H9 (cell line): ENCODE measurements at regions not wholly inside any gene's neighbourhood (a gene's known extent, or its start where the extent isn't known, plus 50 kb on each side); places are given as distances from the start of the nearest gene placed in this dataset.

Experiments used
- DNase-seq: peaks from one replicate; pipeline ENCODE4 v3.0.0-alpha.2; 2017
- H2AFZ ChIP-seq: one replicate; pipeline ENCODE4 v1.6.1; 2013; ENCODE audit warnings: mild to moderate bottlenecking, low read length, control low read depth, moderate library complexity
- H2AK5ac ChIP-seq: 2 replicates; pipeline ENCODE4 v1.6.1; 2013; ENCODE audit warnings: low read length, control low read depth, mixed read lengths; ENCODE audit not compliant: insufficient read length
- H2BK120ac ChIP-seq: one replicate; pipeline ENCODE4 v1.6.1; 2013; ENCODE audit warnings: low read depth, mild to moderate bottlenecking, low read length, control low read depth, inconsistent platforms; ENCODE audit not compliant: poor library complexity, severe bottlenecking
- H2BK12ac ChIP-seq: 2 replicates; pipeline ENCODE4 v1.6.1; 2013; ENCODE audit warnings: low read length, control low read depth, mixed read lengths, low read depth; ENCODE audit not compliant: insufficient read length
- H2BK15ac ChIP-seq: 2 replicates; pipeline ENCODE4 v1.6.1; 2013; ENCODE audit warnings: low read depth, low read length, control low read depth
- H2BK20ac ChIP-seq: one replicate; pipeline ENCODE4 v1.6.1; 2013; ENCODE audit warnings: low read depth, mild to moderate bottlenecking, low read length, control low read depth, inconsistent platforms; ENCODE audit not compliant: poor library complexity, severe bottlenecking
- H2BK5ac ChIP-seq: 2 replicates; pipeline ENCODE4 v1.6.1; 2013; ENCODE audit warnings: low read length, control low read depth, mixed read lengths; ENCODE audit not compliant: insufficient read length
- H3K14ac ChIP-seq: 2 replicates; pipeline ENCODE4 v1.6.1; 2013; ENCODE audit warnings: low read length, control low read depth; ENCODE audit not compliant: insufficient read depth
- H3K18ac ChIP-seq: 2 replicates; pipeline ENCODE4 v1.6.1; 2013; ENCODE audit warnings: low read depth, mild to moderate bottlenecking, mixed read lengths, low read length, control low read depth; ENCODE audit not compliant: insufficient read length
- H3K23ac ChIP-seq: 2 replicates; pipeline ENCODE4 v1.6.1; 2013; ENCODE audit warnings: low read length, control low read depth, mixed read lengths, low read depth; ENCODE audit not compliant: insufficient read length
- H3K23me2 ChIP-seq: 2 replicates; pipeline ENCODE4 v1.6.1; 2013; ENCODE audit warnings: low read depth, mild to moderate bottlenecking, mixed read lengths, low read length, control low read depth; ENCODE audit not compliant: insufficient read length, poor library complexity, severe bottlenecking
- H3K27ac ChIP-seq: 2 replicates; pipeline ENCODE4 v1.5.1; 2013; ENCODE audit warnings: low read length, control low read depth, mixed read lengths, low read depth; ENCODE audit not compliant: insufficient read length
- H3K27me3 ChIP-seq: 2 replicates; pipeline ENCODE4 v1.6.1; 2013; ENCODE audit warnings: low read length, control low read depth, inconsistent platforms; ENCODE audit not compliant: insufficient read depth
- H3K4ac ChIP-seq: 2 replicates; pipeline ENCODE4 v1.6.1; 2013; ENCODE audit warnings: low read depth, mild to moderate bottlenecking, control low read depth, inconsistent platforms, low read length, moderate library complexity
- H3K4me1 ChIP-seq: 2 replicates; pipeline ENCODE4 v1.6.1; 2013; ENCODE audit warnings: low read length, control low read depth, inconsistent platforms; ENCODE audit not compliant: insufficient read depth
- H3K4me2 ChIP-seq: 2 replicates; pipeline ENCODE4 v1.6.1; 2013; ENCODE audit warnings: low read length, control low read depth, mixed read lengths; ENCODE audit not compliant: insufficient read length, insufficient read depth
- H3K56ac ChIP-seq: 2 replicates; pipeline ENCODE4 v1.6.1; 2013; ENCODE audit warnings: low read depth, mild to moderate bottlenecking, mixed read lengths, low read length, control low read depth; ENCODE audit not compliant: insufficient read length
- H3K79me1 ChIP-seq: 2 replicates; pipeline ENCODE4 v1.6.1; 2013; ENCODE audit warnings: low read depth, mild to moderate bottlenecking, moderate library complexity, low read length, control low read depth, inconsistent platforms; ENCODE audit not compliant: insufficient read depth, poor library complexity, severe bottlenecking
- H3K79me2 ChIP-seq: 2 replicates; pipeline ENCODE4 v1.6.1; 2013; ENCODE audit warnings: low read length, control low read depth, inconsistent platforms; ENCODE audit not compliant: insufficient read depth
- H3K9ac ChIP-seq: 2 replicates; pipeline ENCODE4 v1.6.1; 2013; ENCODE audit warnings: low read length, control low read depth, mixed read lengths; ENCODE audit not compliant: insufficient read length; ENCODE audit errors: extremely low read depth
- H3K9me3 ChIP-seq: one replicate; pipeline ENCODE4 v1.6.1; 2013; ENCODE audit warnings: low read depth, low read length, inconsistent platforms; ENCODE audit not compliant: control insufficient read depth
- H3T11ph ChIP-seq: one replicate; pipeline ENCODE4 v1.6.1; 2013; ENCODE audit warnings: mild to moderate bottlenecking, low read length, control low read depth, inconsistent platforms
- H4K20me1 ChIP-seq: one replicate; pipeline ENCODE4 v1.6.1; 2013; ENCODE audit not compliant: control insufficient read depth, insufficient read length, insufficient read depth
- H4K5ac ChIP-seq: 2 replicates; pipeline ENCODE4 v1.6.1; 2013; ENCODE audit warnings: low read depth, mild to moderate bottlenecking, mixed read lengths, low read length, control low read depth; ENCODE audit not compliant: insufficient read length
- H4K8ac ChIP-seq: replicated peaks from 2 replicates; pipeline ENCODE4 v1.6.1; 2013; ENCODE audit warnings: low read length, control low read depth, mixed read lengths, low read depth; ENCODE audit not compliant: insufficient read length
- H4K91ac ChIP-seq: 2 replicates; pipeline ENCODE4 v1.6.1; 2013; ENCODE audit warnings: low read depth, mild to moderate bottlenecking, moderate library complexity, mixed read lengths, low read length, control low read depth; ENCODE audit not compliant: insufficient read length
- H3K27ac Mint-ChIP-seq, 3 experiments: 2 replicates in 2 of 3; 3 replicates in 1 of 3; pipeline ENCODE4 v1.8.0; 2020 to 2021; ENCODE audit warnings: mixed read lengths in 3 of 3, mild to moderate bottlenecking in 1 of 3, moderate library complexity in 1 of 3
- H3K27me3 Mint-ChIP-seq: 2 replicates; pipeline ENCODE4 v1.8.0; 2021; ENCODE audit warnings: low read depth, mild to moderate bottlenecking, moderate library complexity, mixed read lengths
- H3K36me3 Mint-ChIP-seq, 3 experiments: 2 replicates in 2 of 3; 3 replicates in 1 of 3; pipeline ENCODE4 v1.8.0; 2020 to 2021; ENCODE audit warnings: low read depth in 3 of 3, mixed read lengths in 3 of 3; ENCODE audit not compliant: insufficient read depth in 1 of 3
- H3K4me1 Mint-ChIP-seq, 2 experiments: 2 replicates each; pipeline ENCODE4 v1.8.0; 2020; ENCODE audit warnings: mixed read lengths in 2 of 2
- H3K4me3 Mint-ChIP-seq, 2 experiments: 2 replicates in 1 of 2; 3 replicates in 1 of 2; pipeline ENCODE4 v1.8.0; 2020 to 2021; ENCODE audit warnings: mild to moderate bottlenecking in 2 of 2, mixed read lengths in 2 of 2, moderate library complexity in 1 of 2
- H3K9me3 Mint-ChIP-seq, 2 experiments: 2 replicates in 1 of 2; 3 replicates in 1 of 2; pipeline ENCODE4 v1.8.0; 2020; ENCODE audit warnings: mild to moderate bottlenecking in 2 of 2, mixed read lengths in 2 of 2, moderate library complexity in 1 of 2
- CTCF ChIP-seq: fragments of 200-600 bp; sonication (generic); conservative IDR thresholded peaks from 3 replicates; pipeline ENCODE4 v1.8.0; 2021; ENCODE audit warnings: antibody characterized with exemption, mild to moderate bottlenecking
- WGBS: extraction: QIAGEN DNeasy Blood & Tissue Kit; methylation state at CpG from one replicate; pipeline ENCODE4 v1.1.7; 2013; ENCODE audit warnings: missing lambda C conversion rate, low lambda C conversion rate, mixed read lengths; ENCODE audit not compliant: insufficient read length; ENCODE audit errors: extremely low coverage; 5-methylcytosine and 5-hydroxymethylcytosine counted together

- Histone ChIP-seq H2BK20ac (no peak overlapping the region), H4K91ac (no peak overlapping the region), H3K4me2 (no peak overlapping the region), H4K5ac (no peak overlapping the region), H3K56ac (no peak overlapping the region), H2AK5ac (no peak overlapping the region), H3K79me2 (no peaks in the 10 kb centered on the region), H2BK15ac (no peak overlapping the region), H3K18ac (no peak overlapping the region), H4K8ac (no peak overlapping the region), H2BK12ac (no peak overlapping the region), H3K23ac (no peak overlapping the region), H2BK5ac (no peak overlapping the region), H3K14ac (no peak overlapping the region), H4K20me1 (no peaks in the 10 kb centered on the region), H3K23me2 (no peaks in the 10 kb centered on the region), H3K4me1 (no peaks in the 10 kb centered on the region), H2BK120ac (no peak overlapping the region), H2AFZ (no peak overlapping the region), H3K9ac (no peak overlapping the region), H3K4ac (no peak overlapping the region), H3T11ph (no peak overlapping the region), H3K79me1 (no peaks in the 10 kb centered on the region), H3K27ac (no peak overlapping the region), H3K9me3 (no peaks in the 10 kb centered on the region), H3K27me3 (no peaks in the 10 kb centered on the region)
- Mint-ChIP-seq H3K4me3 (no peak overlapping the region), H3K9me3 (peaks cover 2 to 3% of the 10 kb centered on the region in 2 experiments; a peak in 1 of 5 replicates), H3K27me3 (no peaks in the 10 kb centered on the region), H3K36me3 (no peaks in the 10 kb centered on the region), H3K4me1 (no peaks in the 10 kb centered on the region), H3K27ac (no peak overlapping the region)
- DNase-seq = no peak
- TF ChIP-seq CTCF = no peak
- no CpG with 5 or more reads among the region's 7 CpGs for WGBS
Observed at GRCh38 chr10:106254071-106254470, 910.4 kb downstream of the SORCS1 start.
